ENCODE measurements at regions not wholly inside any gene's neighbourhood (a gene's known extent, or its start where the extent isn't known, plus 50 kb on each side); places are given as distances from the start of the nearest gene placed in this dataset.

- TF ChIP-seq CTCF (conservative IDR thresholded peaks at IDR 0.05; ENCODE audit: low read depth, low read length) = no peak
Observed at GRCh38 chr12:85616201-85616600, 220.0 kb downstream of the RASSF9 start.

GRCh38 chr12:85617307-85618091 lies 218.7 kb downstream of the RASSF9 start:
- TF ChIP-seq CTCF (conservative IDR thresholded peaks at IDR 0.05; ENCODE audit: low read depth, low read length) = no peak

More at GRCh38 chr12:85616201-85616600, 220.0 kb downstream of the RASSF9 start:
- no peak for DNase-seq (ENCODE audit: low read depth)
- no peak overlapping the region for H3K4me3 ChIP-seq (ENCODE audit: low read length)

GRCh38 chr12:85621041-85621440 lies 215.2 kb downstream of the RASSF9 start:
- DNase-seq (ENCODE audit: low read depth) = no peak
- no peak overlapping the region for H3K4me3 ChIP-seq (ENCODE audit: low read length)
- no peak for TF ChIP-seq CTCF (conservative IDR thresholded peaks at IDR 0.05; ENCODE audit: low read depth, low read length)

More at GRCh38 chr12:85617307-85618091, 218.7 kb downstream of the RASSF9 start:
- no peak overlapping the region for H3K4me3 ChIP-seq (ENCODE audit: low read length)
- DNase-seq (ENCODE audit: low read depth) = no peak

GRCh38 chr12:85623763-85624162 lies 212.4 kb downstream of the RASSF9 start:
- no peak overlapping the region for H3K4me3 ChIP-seq (ENCODE audit: low read length)
- DNase-seq (ENCODE audit: low read depth) = no peak
- TF ChIP-seq CTCF (conservative IDR thresholded peaks at IDR 0.05; ENCODE audit: low read depth, low read length) = no peak

GRCh38 chr12:85625467-85625866 lies 210.7 kb downstream of the RASSF9 start:
- H3K4me3 ChIP-seq (ENCODE audit: low read length) = no peak overlapping the region
- no peak for TF ChIP-seq CTCF (conservative IDR thresholded peaks at IDR 0.05; ENCODE audit: low read depth, low read length)
- no peak for DNase-seq (ENCODE audit: low read depth)

GRCh38 chr12:85626001-85626783 lies 210.0 kb downstream of the RASSF9 start:
- peak; percentile 88 for DNase-seq (ENCODE audit: low read depth)
- no peak for TF ChIP-seq CTCF (conservative IDR thresholded peaks at IDR 0.05; ENCODE audit: low read depth, low read length)
- H3K4me3 ChIP-seq (ENCODE audit: low read length) = no peak overlapping the region

Data from retinal pigment epithelial cell (primary cell).